AG09309 (cell line): ENCODE measurements at regions not wholly inside any gene's neighbourhood (a gene's known extent, or its start where the extent isn't known, plus 50 kb on each side); places are given as distances from the start of the nearest gene placed in this dataset.

Experiments
- DNase-seq: peaks from one replicate; pipeline ENCODE4 v3.0.0-alpha.2; 2010; ENCODE audit warnings: low read depth
- H3K4me3 ChIP-seq: 2 replicates; pipeline ENCODE4 v1.5.1; 2011; ENCODE audit warnings: mild to moderate bottlenecking, low read depth, low read length, moderate library complexity; ENCODE audit not compliant: control insufficient read depth
- TF ChIP-seq, protein P1 (sequence below): IDR thresholded peaks from 2 replicates; pipeline ENCODE4 v1.5.1; 2011; ENCODE audit warnings: mild to moderate bottlenecking, low read depth, low read length, inconsistent platforms; ENCODE audit not compliant: insufficient read depth, control insufficient read depth; ENCODE audit errors: missing control alignments

- TF ChIP-seq, protein P1, sequence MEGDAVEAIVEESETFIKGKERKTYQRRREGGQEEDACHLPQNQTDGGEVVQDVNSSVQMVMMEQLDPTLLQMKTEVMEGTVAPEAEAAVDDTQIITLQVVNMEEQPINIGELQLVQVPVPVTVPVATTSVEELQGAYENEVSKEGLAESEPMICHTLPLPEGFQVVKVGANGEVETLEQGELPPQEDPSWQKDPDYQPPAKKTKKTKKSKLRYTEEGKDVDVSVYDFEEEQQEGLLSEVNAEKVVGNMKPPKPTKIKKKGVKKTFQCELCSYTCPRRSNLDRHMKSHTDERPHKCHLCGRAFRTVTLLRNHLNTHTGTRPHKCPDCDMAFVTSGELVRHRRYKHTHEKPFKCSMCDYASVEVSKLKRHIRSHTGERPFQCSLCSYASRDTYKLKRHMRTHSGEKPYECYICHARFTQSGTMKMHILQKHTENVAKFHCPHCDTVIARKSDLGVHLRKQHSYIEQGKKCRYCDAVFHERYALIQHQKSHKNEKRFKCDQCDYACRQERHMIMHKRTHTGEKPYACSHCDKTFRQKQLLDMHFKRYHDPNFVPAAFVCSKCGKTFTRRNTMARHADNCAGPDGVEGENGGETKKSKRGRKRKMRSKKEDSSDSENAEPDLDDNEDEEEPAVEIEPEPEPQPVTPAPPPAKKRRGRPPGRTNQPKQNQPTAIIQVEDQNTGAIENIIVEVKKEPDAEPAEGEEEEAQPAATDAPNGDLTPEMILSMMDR = no peak
- H3K4me3 ChIP-seq = no peak overlapping the region
- DNase-seq = no peak
Measured at GRCh38 chr13:68806125-68806524, 1301.5 kb upstream of the ATXN8OS start.

DNA sequence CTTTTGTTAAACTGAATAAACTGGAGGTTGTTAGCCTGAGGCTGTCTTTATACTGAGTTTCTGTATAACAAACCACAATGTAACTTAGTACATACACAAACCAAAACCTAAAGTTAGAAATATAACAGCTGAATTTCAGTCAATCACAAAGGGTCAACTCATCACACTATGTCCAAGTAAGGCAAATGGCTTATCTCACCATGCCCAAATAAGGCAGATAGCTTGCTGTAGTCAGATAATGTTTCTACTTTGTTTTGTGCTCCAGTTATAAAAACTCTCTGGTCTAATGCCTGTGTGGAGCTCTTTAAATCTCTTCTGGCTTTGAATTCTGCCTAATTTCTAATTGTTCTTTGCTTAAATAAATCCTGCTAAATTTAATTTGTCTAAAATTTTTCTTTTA, 1323.4 kb upstream of the ATXN8OS start:
- no peak for DNase-seq
- H3K4me3 ChIP-seq = no peak overlapping the region
- TF ChIP-seq, protein P1 = no peak

GRCh38 chr13:68759617-68760016, 1348.0 kb upstream of the ATXN8OS start:
- TF ChIP-seq, protein P1 = no peak
- DNase-seq = no peak
- no peak overlapping the region for H3K4me3 ChIP-seq

- no peak for DNase-seq
- H3K4me3 ChIP-seq = no peak overlapping the region
- TF ChIP-seq, protein P1 = no peak
Measured at GRCh38 chr13:68749796-68750195, 1357.8 kb upstream of the ATXN8OS start.

DNA sequence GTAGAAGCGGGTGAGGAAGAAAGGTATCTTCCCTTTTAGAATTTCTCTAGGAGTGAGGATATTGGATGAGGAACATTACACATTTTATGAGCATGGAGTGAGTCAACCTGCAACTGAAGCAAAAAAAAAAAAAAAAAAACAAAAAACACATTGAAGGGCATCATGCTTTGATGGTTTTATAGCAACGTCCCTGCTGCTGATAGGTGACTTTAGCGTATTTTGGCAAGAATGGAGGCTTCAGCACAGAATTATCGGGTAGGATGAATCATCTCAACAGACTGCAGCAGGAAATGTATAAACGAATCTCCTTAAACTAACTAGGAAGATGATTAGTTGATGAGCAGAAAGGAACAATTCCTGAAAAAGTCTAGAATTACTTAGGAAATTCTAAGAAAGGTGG, 1359.6 kb upstream of the ATXN8OS start:
- TF ChIP-seq, protein P1 = no peak
- no peak for DNase-seq
- H3K4me3 ChIP-seq = no peak overlapping the region

GRCh38 chr13:68745502-68745901, 1362.1 kb upstream of the ATXN8OS start:
- TF ChIP-seq, protein P1 = no peak
- no peak for DNase-seq

DNA sequence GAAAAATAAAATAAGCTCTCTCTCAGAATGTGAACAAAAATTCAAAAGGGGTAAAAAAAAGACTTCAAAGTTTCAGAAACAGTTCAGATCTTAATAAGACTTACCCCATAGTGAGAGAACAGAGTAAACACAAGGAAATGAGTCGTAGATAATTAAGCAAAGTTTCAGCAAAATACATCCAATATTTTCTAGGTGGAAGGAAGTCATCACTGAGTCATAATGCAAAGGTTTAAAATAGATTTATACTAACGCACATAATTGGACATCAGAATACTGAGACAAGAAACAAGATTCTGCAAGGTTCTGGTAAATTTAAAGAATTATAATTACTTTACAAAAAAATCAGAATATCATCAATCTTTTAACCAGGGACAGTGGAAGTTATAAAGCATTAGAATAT, 1370.7 kb upstream of the ATXN8OS start:
- TF ChIP-seq, protein P1 = no peak

More at GRCh38 chr13:68745502-68745901, 1362.1 kb upstream of the ATXN8OS start:
- H3K4me3 ChIP-seq = no peak overlapping the region

More for the DNA sequence above, 1370.7 kb upstream of the ATXN8OS start:
- no peak overlapping the region for H3K4me3 ChIP-seq
- DNase-seq = no peak
